CD8-positive, alpha-beta memory T cell (primary cell): ENCODE measurements at regions not wholly inside any gene's neighbourhood (a gene's known extent, or its start where the extent isn't known, plus 50 kb on each side); places are given as distances from the start of the nearest gene placed in this dataset.
A peak's percentile ranks its signal among the peaks of the same experiment; 100 is the strongest.

Experiments used
- CTCF ChIA-PET: fragments of 350-600 bp; sonication (Branson Sonifier 250); formaldehyde crosslinking; loops from one replicate; lab custom pipeline; 2021; ENCODE audit warnings: antibody characterized with exemption; lab: Charles Lee
- POLR2A ChIA-PET: fragments of 350-600 bp; sonication (Branson Sonifier 250); formaldehyde crosslinking; loops from one replicate; lab custom pipeline; 2021; ENCODE audit warnings: antibody characterized with exemption; lab: Charles Lee
- DNase-seq, 5 donors: peaks; one replicate each; pipeline versions ENCODE4 v3.0.0 to v3.0.0-alpha.2; 2020 to 2022; ENCODE audit warnings: mixed read lengths in 1 of 5
- H3K27ac ChIP-seq: one replicate; pipeline ENCODE4 v1.7.0; 2013; ENCODE audit warnings: low read depth, mild to moderate bottlenecking, low read length, moderate library complexity
- H3K27me3 ChIP-seq: 2 replicates; pipeline ENCODE4 v1.7.0; 2013; ENCODE audit warnings: low read length, mild to moderate bottlenecking; ENCODE audit not compliant: insufficient read depth, poor library complexity, severe bottlenecking
- H3K36me3 ChIP-seq: 2 replicates; pipeline ENCODE4 v1.7.0; 2013; ENCODE audit warnings: mild to moderate bottlenecking, low read length, moderate library complexity; ENCODE audit not compliant: insufficient read depth
- H3K4me1 ChIP-seq: 2 replicates; pipeline ENCODE4 v1.7.0; 2013; ENCODE audit warnings: mild to moderate bottlenecking, low read length, moderate library complexity; ENCODE audit not compliant: insufficient read depth
- H3K4me3 ChIP-seq: 2 replicates; pipeline ENCODE4 v1.7.0; 2013; ENCODE audit warnings: mild to moderate bottlenecking, low read length
- H3K9me3 ChIP-seq: 2 replicates; pipeline ENCODE4 v1.7.0; 2013; ENCODE audit warnings: mild to moderate bottlenecking, low read length
- H3K27ac Mint-ChIP-seq, 8 donors: one replicate each; pipeline ENCODE4 v1.8.0; 2020 to 2021; ENCODE audit warnings: mixed read lengths in 8 of 8, mild to moderate bottlenecking in 6 of 8, inconsistent platforms in 3 of 8, moderate library complexity in 3 of 8
- H3K27me3 Mint-ChIP-seq, 2 donors: one replicate each; pipeline ENCODE4 v1.8.0; 2020 to 2021; ENCODE audit warnings: mixed read lengths in 2 of 2, mild to moderate bottlenecking in 1 of 2, moderate library complexity in 1 of 2
- H3K36me3 Mint-ChIP-seq, 3 donors: one replicate each; pipeline ENCODE4 v1.8.0; 2020 to 2021; ENCODE audit warnings: mixed read lengths in 3 of 3, inconsistent platforms in 1 of 3, mild to moderate bottlenecking in 1 of 3
- H3K4me1 Mint-ChIP-seq, 3 donors: one replicate each; pipeline ENCODE4 v1.8.0; 2020 to 2021; ENCODE audit warnings: mixed read lengths in 3 of 3, inconsistent platforms in 1 of 3, mild to moderate bottlenecking in 1 of 3
- H3K4me3 Mint-ChIP-seq, 7 donors: one replicate each; pipeline ENCODE4 v1.8.0; 2020 to 2021; ENCODE audit warnings: mixed read lengths in 7 of 7, mild to moderate bottlenecking in 6 of 7, moderate library complexity in 4 of 7, inconsistent platforms in 2 of 7
- H3K9me3 Mint-ChIP-seq, 5 donors: one replicate each; pipeline ENCODE4 v1.8.0; 2020 to 2022; ENCODE audit warnings: mixed read lengths in 5 of 5, mild to moderate bottlenecking in 3 of 5, moderate library complexity in 2 of 5, inconsistent platforms in 1 of 5

DNA sequence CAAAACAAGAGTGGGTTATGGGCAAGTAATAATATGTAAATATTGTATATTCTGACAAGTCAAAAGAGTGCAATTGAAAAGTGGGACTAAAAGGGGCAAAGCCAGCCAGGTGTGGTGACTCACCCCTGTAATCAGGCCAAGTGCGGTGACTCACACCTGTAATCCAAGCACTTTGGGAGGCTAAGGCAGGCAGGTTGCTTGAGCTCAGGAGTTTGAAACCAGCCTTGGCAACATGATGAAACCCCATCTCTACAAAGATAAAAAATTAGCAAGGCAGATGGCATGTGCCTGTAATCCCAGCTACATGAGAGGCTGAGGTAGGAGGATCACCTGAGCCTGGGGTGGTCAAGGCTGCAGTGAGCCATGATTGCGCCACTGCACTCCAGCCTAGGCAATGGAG lies 304.0 kb downstream of the HHIPL2 start:
- no peaks in the 10 kb centered on the region for H3K4me1 Mint-ChIP-seq
- H3K9me3 Mint-ChIP-seq: no peaks in the 10 kb centered on the region
- Histone ChIP-seq H3K9me3 (no peaks in the 10 kb centered on the region), H3K27me3 (no peaks in the 10 kb centered on the region), H3K4me1 (no peaks in the 10 kb centered on the region), H3K27ac (no peak overlapping the region), H3K4me3 (no peak overlapping the region), H3K36me3 (no peaks in the 10 kb centered on the region)
- no peak overlapping the region for H3K27ac Mint-ChIP-seq
- H3K36me3 Mint-ChIP-seq: no peaks in the 10 kb centered on the region
- POLR2A ChIA-PET: no interaction called here
- no peak overlapping the region for H3K4me3 Mint-ChIP-seq
- DNase-seq: no peak
- CTCF ChIA-PET: no interaction called here
- peaks cover 2 to 11% of the 10 kb centered on the region in 2 donors for H3K27me3 Mint-ChIP-seq

DNA sequence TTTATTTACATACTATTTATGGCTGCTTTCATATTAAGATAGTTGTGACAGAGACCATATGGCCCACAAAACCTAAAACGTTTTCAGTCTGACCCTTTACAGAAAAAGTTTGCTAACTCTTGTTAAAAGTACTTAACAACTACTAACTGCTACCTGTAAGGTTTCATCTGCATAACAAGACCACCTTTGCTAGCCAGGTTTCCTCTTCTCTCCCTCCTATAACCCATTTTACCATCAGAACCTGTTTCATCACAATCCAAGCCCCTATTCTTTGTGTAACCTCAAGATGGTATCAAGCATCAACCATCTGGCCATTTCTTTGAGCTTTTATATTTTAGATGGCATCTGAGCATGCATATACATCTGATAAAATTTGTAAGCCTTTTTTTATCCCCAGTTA lies 305.4 kb downstream of the HHIPL2 start:
- Histone ChIP-seq H3K4me1 (no peaks in the 10 kb centered on the region), H3K36me3 (no peaks in the 10 kb centered on the region), H3K27me3 (no peaks in the 10 kb centered on the region), H3K4me3 (no peak overlapping the region), H3K9me3 (no peaks in the 10 kb centered on the region), H3K27ac (no peak overlapping the region)
- H3K4me3 Mint-ChIP-seq: no peak overlapping the region
- no peaks in the 10 kb centered on the region for H3K9me3 Mint-ChIP-seq
- H3K27me3 Mint-ChIP-seq: peaks cover 2 to 11% of the 10 kb centered on the region in 2 donors
- H3K27ac Mint-ChIP-seq: no peak overlapping the region
- ChIA-PET POLR2A (no interaction called here), CTCF (no interaction called here)
- no peaks in the 10 kb centered on the region for H3K4me1 Mint-ChIP-seq
- no peaks in the 10 kb centered on the region for H3K36me3 Mint-ChIP-seq
- DNase-seq: no peak

DNA sequence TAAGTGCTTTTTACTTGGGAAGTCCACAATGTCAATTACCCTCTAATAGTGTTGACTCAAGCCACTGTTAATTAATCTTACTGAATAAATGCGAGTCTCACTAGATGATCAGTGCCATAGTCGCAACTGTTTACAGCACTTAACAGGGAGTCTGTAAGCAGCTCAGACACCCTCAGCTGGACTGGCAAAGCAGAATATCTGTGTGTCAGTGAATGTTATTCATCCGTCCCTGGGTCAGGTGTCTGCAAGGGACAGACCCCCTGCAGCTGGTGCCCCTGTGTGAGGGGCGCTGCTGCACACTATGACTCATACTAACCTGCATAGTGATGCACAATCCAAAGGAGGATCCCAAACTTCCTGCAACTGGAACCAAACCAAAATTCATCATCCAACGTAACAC lies 306.5 kb downstream of the HHIPL2 start:
- Histone ChIP-seq H3K4me1 (no peaks in the 10 kb centered on the region), H3K9me3 (no peaks in the 10 kb centered on the region), H3K27me3 (no peaks in the 10 kb centered on the region), H3K4me3 (no peak overlapping the region), H3K27ac (no peak overlapping the region), H3K36me3 (no peaks in the 10 kb centered on the region)
- no peak overlapping the region for H3K4me3 Mint-ChIP-seq
- H3K27me3 Mint-ChIP-seq: peaks cover 2 to 11% of the 10 kb centered on the region in 2 donors
- POLR2A ChIA-PET: no interaction called here
- no peak for DNase-seq
- no peaks in the 10 kb centered on the region for H3K4me1 Mint-ChIP-seq
- no peaks in the 10 kb centered on the region for H3K9me3 Mint-ChIP-seq
- CTCF ChIA-PET: no interaction called here
- H3K27ac Mint-ChIP-seq: no peak overlapping the region
- H3K36me3 Mint-ChIP-seq: no peaks in the 10 kb centered on the region

DNA sequence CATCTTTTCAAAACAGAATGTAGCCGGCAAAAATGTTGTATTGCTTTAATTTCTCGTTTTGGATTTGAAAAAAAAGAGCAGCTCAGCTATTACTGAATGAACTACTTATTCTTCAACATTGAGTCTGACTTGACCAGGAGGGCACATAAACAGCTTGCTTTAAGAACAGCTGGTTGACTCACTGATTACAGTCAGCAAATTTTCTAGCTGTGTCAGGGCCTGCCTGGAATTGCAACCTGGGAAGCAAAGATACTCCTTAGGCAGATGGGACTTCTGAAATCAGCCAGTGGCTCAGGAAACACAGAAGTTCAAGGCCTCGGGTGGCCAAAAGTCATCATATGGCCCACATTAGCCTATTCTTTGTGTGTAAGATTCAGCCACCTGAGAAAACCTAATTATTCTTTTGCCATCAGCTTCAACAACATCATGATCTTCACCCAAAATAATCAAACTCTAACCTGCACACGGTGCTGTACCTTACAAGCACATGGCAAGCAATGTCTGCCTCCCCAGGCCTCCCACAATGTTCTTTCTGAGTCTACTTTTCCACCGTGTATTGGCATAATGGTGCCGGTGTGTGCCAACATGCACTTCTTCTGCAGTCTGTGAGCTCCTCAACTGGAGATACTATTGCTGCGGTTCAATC lies 307.2 kb downstream of the HHIPL2 start:
- Mint-ChIP-seq H3K4me1 (no peaks in the 10 kb centered on the region), H3K27ac (peak overlapping the region in 1 of 8 donors; percentile 2)
- CTCF ChIA-PET: no interaction called here

DNA sequence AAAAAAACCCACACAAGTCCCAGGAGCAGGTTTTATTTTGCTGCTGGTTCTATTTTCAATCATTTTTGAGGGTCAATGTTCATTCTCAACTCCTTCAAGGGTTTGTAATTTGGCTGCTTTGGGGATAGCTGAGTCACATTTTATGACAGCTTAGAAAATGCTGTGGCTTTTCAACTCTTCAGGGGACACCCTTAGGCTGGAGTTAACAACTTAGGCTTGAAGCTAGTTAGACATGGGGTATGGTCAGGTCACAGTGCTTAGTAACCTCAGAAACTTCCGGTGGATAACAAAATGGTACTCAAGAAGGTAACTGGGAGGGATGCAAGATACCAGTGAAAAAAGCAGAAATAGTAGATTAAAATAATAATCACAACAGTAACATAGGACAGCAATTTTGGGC lies 308.8 kb downstream of the HHIPL2 start:
- no peaks in the 10 kb centered on the region for H3K9me3 Mint-ChIP-seq
- Histone ChIP-seq H3K27me3 (no peaks in the 10 kb centered on the region), H3K4me3 (no peak overlapping the region), H3K27ac (no peak overlapping the region), H3K9me3 (no peaks in the 10 kb centered on the region), H3K4me1 (no peaks in the 10 kb centered on the region), H3K36me3 (no peaks in the 10 kb centered on the region)
- H3K27ac Mint-ChIP-seq: no peak overlapping the region
- CTCF ChIA-PET: no interaction called here
- H3K36me3 Mint-ChIP-seq: no peaks in the 10 kb centered on the region
- H3K4me3 Mint-ChIP-seq: no peak overlapping the region
- H3K27me3 Mint-ChIP-seq: peaks cover 4 to 7% of the 10 kb centered on the region in 2 donors
- H3K4me1 Mint-ChIP-seq: no peaks in the 10 kb centered on the region
- no peak for DNase-seq
- POLR2A ChIA-PET: interaction anchor here (0.6 kb wide), 1 partner anchor 195 kb away, joined by 3 read pairs; no protein-coding TSS in a partner anchor

More for the DNA sequence above, 307.2 kb downstream of the HHIPL2 start:
- no peaks in the 10 kb centered on the region for H3K4me1 ChIP-seq
- no peaks in the 10 kb centered on the region for H3K27me3 ChIP-seq
- H3K4me3 ChIP-seq: no peak overlapping the region
- no peaks in the 10 kb centered on the region for H3K36me3 ChIP-seq
- no peaks in the 10 kb centered on the region for H3K9me3 Mint-ChIP-seq
- POLR2A ChIA-PET: no interaction called here
- no peak overlapping the region for H3K4me3 Mint-ChIP-seq
- no peaks in the 10 kb centered on the region for H3K9me3 ChIP-seq
- no peak overlapping the region for H3K27ac ChIP-seq
- H3K27me3 Mint-ChIP-seq: peaks cover 2 to 11% of the 10 kb centered on the region in 2 donors
- no peaks in the 10 kb centered on the region for H3K36me3 Mint-ChIP-seq
- no peak for DNase-seq

DNA sequence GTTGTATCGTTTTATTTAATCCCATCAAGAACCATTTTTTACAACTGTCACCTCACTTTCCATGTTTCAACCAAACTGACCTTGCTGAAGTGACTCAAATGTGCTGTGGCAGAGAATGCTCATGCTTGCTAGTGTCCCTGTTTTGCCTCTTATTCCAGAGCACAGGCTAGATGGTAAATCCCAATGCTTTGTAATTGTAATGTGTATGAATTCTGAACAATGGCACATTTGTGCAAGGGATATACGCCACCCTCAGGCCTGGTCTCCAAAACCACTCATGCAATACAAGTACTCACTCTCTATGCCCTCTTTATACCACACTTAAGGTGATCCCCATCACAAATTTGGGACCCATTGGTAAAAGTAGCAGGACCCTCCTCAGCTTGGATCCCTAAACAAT lies 313.6 kb downstream of the HHIPL2 start:
- Mint-ChIP-seq H3K27me3 (peaks cover 3 to 4% of the 10 kb centered on the region in 2 donors), H3K4me1 (no peaks in the 10 kb centered on the region), H3K4me3 (no peak overlapping the region), H3K27ac (no peak overlapping the region), H3K36me3 (no peaks in the 10 kb centered on the region), H3K9me3 (no peaks in the 10 kb centered on the region)
- Histone ChIP-seq H3K27me3 (no peaks in the 10 kb centered on the region), H3K4me3 (no peak overlapping the region), H3K27ac (no peak overlapping the region), H3K4me1 (no peaks in the 10 kb centered on the region), H3K36me3 (no peaks in the 10 kb centered on the region), H3K9me3 (no peaks in the 10 kb centered on the region)
- ChIA-PET POLR2A (no interaction called here), CTCF (no interaction called here)
- no peak for DNase-seq

DNA sequence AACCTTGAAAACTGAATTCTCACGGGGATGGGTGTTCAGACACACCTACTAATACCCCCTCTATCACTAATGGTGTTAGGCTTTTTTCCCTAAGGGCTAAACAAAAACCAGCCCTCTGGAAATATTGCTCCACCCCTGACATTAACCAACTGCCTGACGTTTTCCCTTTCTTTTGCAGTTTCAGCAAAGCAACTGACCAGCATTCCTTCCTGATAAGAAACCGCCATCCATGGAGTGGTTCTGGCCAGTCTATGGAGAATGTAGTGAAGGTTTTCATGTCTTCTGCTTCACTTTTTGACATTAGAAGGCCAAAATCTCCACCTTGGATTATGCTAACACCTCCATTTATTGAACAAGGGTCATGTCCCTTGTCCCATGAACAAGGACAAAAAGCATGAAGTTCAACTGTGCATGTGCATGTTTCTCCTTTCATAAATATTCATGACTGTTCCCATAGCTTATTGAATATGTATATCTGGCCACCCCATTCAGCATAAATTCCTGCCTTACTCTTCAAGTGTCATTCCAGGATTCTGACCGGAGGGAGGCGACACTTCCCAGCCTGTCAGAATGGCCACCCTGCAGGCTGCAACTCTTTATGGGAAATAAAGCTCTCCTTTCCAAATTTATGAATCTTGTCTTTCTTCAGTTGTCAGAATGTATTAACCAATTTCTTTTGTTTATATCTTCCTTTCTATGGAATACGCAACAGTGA lies 314.3 kb downstream of the HHIPL2 start:
- peaks cover 0 to 2% of the 10 kb centered on the region in 2 donors for H3K27me3 Mint-ChIP-seq
- no peak overlapping the region for H3K27ac ChIP-seq
- CTCF ChIA-PET: no interaction called here

DNA sequence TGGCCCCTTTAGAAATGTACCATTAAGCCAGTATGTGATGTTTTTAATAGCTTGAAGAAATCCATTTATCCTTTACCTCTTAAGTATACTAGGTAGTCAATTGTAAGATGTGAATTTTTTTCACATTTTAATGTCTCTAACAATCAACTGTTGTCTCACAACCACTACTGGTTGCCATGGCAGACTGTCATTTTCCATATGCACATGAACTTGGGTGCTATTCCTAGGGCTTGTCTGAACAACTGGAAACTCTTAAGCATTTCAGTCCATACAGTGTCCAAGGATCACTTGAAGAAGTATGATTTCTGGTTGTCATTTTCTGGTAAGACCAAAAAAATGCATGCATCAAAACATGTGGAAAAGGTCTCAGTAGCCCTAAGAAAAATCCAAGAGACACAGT lies 315.1 kb downstream of the HHIPL2 start:
- ChIA-PET POLR2A (no interaction called here), CTCF (interaction anchor here (0.7 kb wide), 1 partner anchor 17 kb away, joined by 3 read pairs; no protein-coding TSS in a partner anchor)
- H3K4me1 Mint-ChIP-seq: no peaks in the 10 kb centered on the region
- H3K4me3 Mint-ChIP-seq: no peak overlapping the region
- peaks cover under 1 to 2% of the 10 kb centered on the region in 2 donors for H3K27me3 Mint-ChIP-seq
- DNase-seq: no peak
- no peaks in the 10 kb centered on the region for H3K4me1 ChIP-seq
- H3K36me3 ChIP-seq: no peaks in the 10 kb centered on the region
- H3K36me3 Mint-ChIP-seq: peaks cover 0 to 3% (median 0%) of the 10 kb centered on the region in 3 donors
- H3K27ac ChIP-seq: no peak overlapping the region
- H3K9me3 Mint-ChIP-seq: peaks cover 0 to 5% (median 0%) of the 10 kb centered on the region in 5 donors
- H3K27ac Mint-ChIP-seq: no peak overlapping the region
- H3K9me3 ChIP-seq: no peaks in the 10 kb centered on the region
- no peaks in the 10 kb centered on the region for H3K27me3 ChIP-seq
- no peak overlapping the region for H3K4me3 ChIP-seq

More for the DNA sequence above, 314.3 kb downstream of the HHIPL2 start:
- H3K9me3 ChIP-seq: no peaks in the 10 kb centered on the region
- no peaks in the 10 kb centered on the region for H3K27me3 ChIP-seq
- no peaks in the 10 kb centered on the region for H3K4me1 ChIP-seq
- Mint-ChIP-seq H3K36me3 (peaks cover 0 to 3% (median 0%) of the 10 kb centered on the region in 3 donors), H3K27ac (no peak overlapping the region), H3K4me3 (no peak overlapping the region), H3K9me3 (no peaks in the 10 kb centered on the region), H3K4me1 (no peaks in the 10 kb centered on the region)
- DNase-seq: no peak
- POLR2A ChIA-PET: no interaction called here
- H3K4me3 ChIP-seq: no peak overlapping the region
- no peaks in the 10 kb centered on the region for H3K36me3 ChIP-seq
